Erythroblast (primary cell): ENCODE measurements at regions not wholly inside any gene's neighbourhood (a gene's known extent, or its start where the extent isn't known, plus 50 kb on each side); places are given as distances from the start of the nearest gene placed in this dataset.

Experiments
- GATA1 ChIP-seq: IDR thresholded peaks from 2 replicates; pipeline ENCODE4 v1.6.1; 2011; ENCODE audit warnings: low read depth, mild to moderate bottlenecking, control low read depth, low read length, moderate library complexity
- POLR2A ChIP-seq: IDR thresholded peaks from 2 replicates; pipeline ENCODE4 v1.6.1; 2011; ENCODE audit warnings: mild to moderate bottlenecking, low read length

DNA sequence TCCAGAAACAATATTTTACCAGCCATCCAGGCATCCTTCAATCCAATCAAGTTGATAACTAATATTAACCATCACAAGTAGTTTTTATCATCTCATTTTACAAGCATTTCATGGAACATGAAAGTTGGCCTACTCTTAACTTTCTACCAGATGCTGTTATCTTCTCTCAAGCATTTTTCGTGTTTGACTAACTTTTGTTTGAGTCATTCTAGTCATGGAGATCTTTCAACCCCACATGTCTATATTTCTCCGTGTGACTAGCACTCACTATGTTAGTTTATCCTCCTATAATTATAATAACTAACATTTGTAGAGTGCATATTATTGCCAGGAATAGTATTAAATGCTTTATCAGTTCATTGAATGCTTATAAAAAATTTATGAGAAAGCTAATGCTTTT lies 307.0 kb upstream of the CWC22 start:
- TF ChIP-seq POLR2A = no peak
- TF ChIP-seq GATA1 = no peak
